ENCODE measurements at regions not wholly inside any gene's neighbourhood (a gene's known extent, or its start where the extent isn't known, plus 50 kb on each side); places are given as distances from the start of the nearest gene placed in this dataset.
"Not testable (repeated sequence)": the region's sequence is repeated elsewhere in the genome, so short reads cannot be mapped to it uniquely, and the experiment has no call there.

- DNase-seq = no peak
Observed at GRCh38 chrX:51155157-51155556, 177.5 kb upstream of the NUDT10 start.

- DNase-seq = no peak
Observed at GRCh38 chrX:51155566-51155965, 177.1 kb upstream of the NUDT10 start.

- DNase-seq = no peak
Observed at GRCh38 chrX:51158231-51158630, 174.4 kb upstream of the NUDT10 start.

- DNase-seq = not testable (repeated sequence)
Observed at GRCh38 chrX:51159378-51159777, 173.2 kb upstream of the NUDT10 start.

GRCh38 chrX:51163730-51164129 is 168.9 kb upstream of the NUDT10 start:
- no peak for DNase-seq

- not testable (repeated sequence) for DNase-seq
Observed at GRCh38 chrX:51178356-51178900, 154.2 kb upstream of the NUDT10 start.

GRCh38 chrX:51179805-51180204 is 152.8 kb upstream of the NUDT10 start:
- not testable (repeated sequence) for DNase-seq

- DNase-seq = no peak
Observed at GRCh38 chrX:51182545-51182944, 150.1 kb upstream of the NUDT10 start.

- DNase-seq = no peak
Observed at GRCh38 chrX:51192104-51192503, 140.5 kb upstream of the NUDT10 start.

- no peak for DNase-seq
Observed at GRCh38 chrX:51215266-51215665, 117.4 kb upstream of the NUDT10 start.

GRCh38 chrX:51215856-51216255 is 116.8 kb upstream of the NUDT10 start:
- DNase-seq = no peak

GRCh38 chrX:51242212-51242611 is 90.4 kb upstream of the NUDT10 start:
- no peak for DNase-seq

- DNase-seq = no peak
Observed at GRCh38 chrX:51257490-51257889, 75.1 kb upstream of the NUDT10 start.

- DNase-seq = not testable (repeated sequence)
Observed at GRCh38 chrX:51262271-51262670, 70.4 kb upstream of the NUDT10 start.

GRCh38 chrX:51272638-51273037 is 60.0 kb upstream of the NUDT10 start:
- DNase-seq = no peak

- DNase-seq = no peak
Observed at GRCh38 chrX:51281758-51282318, 50.8 kb upstream of the NUDT10 start.
